ENCODE measurements at regions not wholly inside any gene's neighbourhood (a gene's known extent, or its start where the extent isn't known, plus 50 kb on each side); places are given as distances from the start of the nearest gene placed in this dataset.

DNA sequence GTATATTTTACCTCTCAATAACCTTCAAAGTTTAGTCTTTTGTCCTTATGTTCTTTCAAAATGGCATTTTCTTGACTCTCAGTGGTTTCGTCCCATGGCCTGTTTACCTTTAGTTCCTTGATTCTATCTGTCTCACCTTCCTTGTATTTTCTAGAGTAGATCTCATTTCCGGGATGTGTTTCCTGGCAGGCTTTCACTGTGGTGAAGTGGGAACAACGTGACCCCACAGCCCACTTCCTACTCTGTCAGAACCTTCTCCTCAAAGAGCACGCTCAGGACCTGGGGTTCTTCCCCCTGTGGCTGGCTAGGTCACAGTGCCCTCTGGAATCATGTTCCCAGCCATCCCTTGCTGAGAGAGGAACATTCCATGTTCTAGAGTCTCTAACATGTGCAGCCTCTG lies 129.9 kb upstream of the ZNF32 start:
- no peaks in the 10 kb centered on the region for H3K36me3 Mint-ChIP-seq (ENCODE audit: low read depth)
- H3K4me3 Mint-ChIP-seq, result no peak overlapping the region
- H3K9me3 Mint-ChIP-seq, result no peaks in the 10 kb centered on the region
- ATAC-seq (replicated peaks), result no peak
- H3K27ac Mint-ChIP-seq, result no peak overlapping the region
- peaks cover 11% of the 10 kb centered on the region for H3K4me1 Mint-ChIP-seq
- peaks cover 6% of the 10 kb centered on the region for H3K27me3 Mint-ChIP-seq

DNA sequence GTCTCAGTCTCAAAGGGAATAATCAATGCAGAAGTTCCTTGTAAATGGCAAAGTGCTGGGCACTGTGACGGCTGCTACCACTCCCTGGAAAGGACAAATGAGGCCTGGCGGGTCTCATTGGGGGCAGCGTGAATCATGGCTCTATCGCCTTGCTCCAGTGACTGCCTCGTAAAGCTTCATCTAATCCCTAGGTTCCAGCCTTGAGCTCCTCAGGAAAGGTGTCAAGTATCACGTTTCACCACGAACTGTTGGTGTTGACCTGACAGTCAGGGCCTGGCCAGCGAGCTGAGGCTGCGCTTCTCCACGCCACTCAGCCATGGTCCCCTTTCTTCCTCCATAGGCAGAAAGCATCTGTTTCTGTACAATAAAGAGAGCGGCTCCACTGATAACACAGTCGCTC lies 126.7 kb upstream of the ZNF32 start:
- H3K36me3 Mint-ChIP-seq (ENCODE audit: low read depth), result no peaks in the 10 kb centered on the region
- peaks cover 9% of the 10 kb centered on the region for H3K27me3 Mint-ChIP-seq
- H3K4me1 Mint-ChIP-seq, result no peaks in the 10 kb centered on the region
- H3K9me3 Mint-ChIP-seq, result no peaks in the 10 kb centered on the region
- no peak overlapping the region for H3K27ac Mint-ChIP-seq
- H3K4me3 Mint-ChIP-seq, result no peak overlapping the region
- no peak for ATAC-seq (replicated peaks)

DNA sequence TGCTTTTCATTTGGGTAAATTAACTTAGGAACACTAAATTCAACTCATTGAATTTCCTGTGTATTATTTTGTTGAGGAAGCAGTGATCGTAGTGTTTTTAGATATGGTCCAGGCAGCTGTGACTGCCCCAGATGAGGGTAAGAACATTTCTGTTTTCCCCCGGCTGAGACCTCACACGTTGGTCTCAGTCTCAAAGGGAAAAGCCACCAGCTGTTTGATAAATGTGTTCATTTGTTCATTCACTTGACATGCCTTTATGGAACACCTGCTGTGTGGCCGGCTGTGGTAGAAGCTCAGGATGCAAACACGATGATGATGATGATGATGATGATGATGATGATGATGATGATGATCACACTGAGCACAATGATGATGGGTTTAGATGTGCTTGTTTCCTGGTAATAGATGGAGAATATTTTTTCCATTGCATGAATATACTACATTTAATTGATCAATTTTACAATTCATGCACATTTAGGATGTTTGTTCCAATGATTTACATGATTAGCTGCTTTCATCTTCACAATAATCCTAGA lies 125.6 kb upstream of the ZNF32 start:
- no peaks in the 10 kb centered on the region for H3K9me3 Mint-ChIP-seq
- no peak overlapping the region for H3K27ac Mint-ChIP-seq
- H3K36me3 Mint-ChIP-seq (ENCODE audit: low read depth), result no peaks in the 10 kb centered on the region
- H3K4me1 Mint-ChIP-seq, result no peaks in the 10 kb centered on the region
- H3K27me3 Mint-ChIP-seq, result peaks cover 9% of the 10 kb centered on the region
- no peak overlapping the region for H3K4me3 Mint-ChIP-seq
- no peak for ATAC-seq (replicated peaks)

DNA sequence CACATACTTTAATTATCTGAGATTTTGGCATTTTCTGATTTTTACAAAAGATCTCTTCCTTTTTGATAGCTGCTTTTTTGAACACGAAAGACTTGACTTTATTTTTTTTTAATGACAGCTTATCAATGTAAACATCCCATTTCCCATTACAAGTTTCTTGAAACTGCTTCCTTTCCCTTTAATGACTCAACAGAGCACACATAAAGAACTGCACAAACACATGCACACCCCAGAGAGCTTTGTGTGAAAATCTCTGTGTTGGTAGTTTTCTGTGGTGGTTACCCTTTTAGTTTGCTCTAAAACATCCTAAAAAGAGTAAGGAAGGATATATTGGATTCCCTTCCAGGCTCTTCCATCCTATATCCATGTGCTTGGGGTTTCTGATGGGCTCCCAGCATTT lies 125.1 kb upstream of the ZNF32 start:
- peaks cover 1% of the 10 kb centered on the region for H3K9me3 Mint-ChIP-seq
- no peaks in the 10 kb centered on the region for H3K4me1 Mint-ChIP-seq
- no peak overlapping the region for H3K27ac Mint-ChIP-seq
- H3K27me3 Mint-ChIP-seq, result peaks cover 9% of the 10 kb centered on the region
- H3K36me3 Mint-ChIP-seq (ENCODE audit: low read depth), result no peaks in the 10 kb centered on the region
- H3K4me3 Mint-ChIP-seq, result no peak overlapping the region
- ATAC-seq (replicated peaks), result no peak

DNA sequence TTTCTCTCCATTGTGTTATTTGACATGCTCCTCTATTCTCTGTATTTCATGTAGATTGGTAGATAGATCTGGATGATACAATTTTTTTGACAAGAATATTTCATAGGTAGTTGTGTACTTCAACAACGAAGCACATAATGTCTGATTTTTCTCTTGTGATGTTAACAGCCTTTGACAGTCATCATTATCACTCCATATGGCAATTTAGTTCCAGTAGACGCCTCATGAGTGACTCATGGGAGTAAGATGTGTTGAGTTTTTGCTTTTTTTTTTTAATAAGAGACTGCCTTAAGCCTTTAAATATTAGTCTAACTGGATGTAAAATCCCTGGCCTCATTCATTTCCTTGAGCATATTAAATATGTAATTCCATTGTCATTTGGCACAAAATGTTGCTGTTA lies 123.5 kb upstream of the ZNF32 start:
- Mint-ChIP-seq H3K4me3 (no peak overlapping the region), H3K27me3 (peaks cover 9% of the 10 kb centered on the region), H3K9me3 (peaks cover 10% of the 10 kb centered on the region), H3K36me3 (ENCODE audit: low read depth) (no peaks in the 10 kb centered on the region), H3K4me1 (no peaks in the 10 kb centered on the region), H3K27ac (no peak overlapping the region)
- no peak for ATAC-seq (replicated peaks)

DNA sequence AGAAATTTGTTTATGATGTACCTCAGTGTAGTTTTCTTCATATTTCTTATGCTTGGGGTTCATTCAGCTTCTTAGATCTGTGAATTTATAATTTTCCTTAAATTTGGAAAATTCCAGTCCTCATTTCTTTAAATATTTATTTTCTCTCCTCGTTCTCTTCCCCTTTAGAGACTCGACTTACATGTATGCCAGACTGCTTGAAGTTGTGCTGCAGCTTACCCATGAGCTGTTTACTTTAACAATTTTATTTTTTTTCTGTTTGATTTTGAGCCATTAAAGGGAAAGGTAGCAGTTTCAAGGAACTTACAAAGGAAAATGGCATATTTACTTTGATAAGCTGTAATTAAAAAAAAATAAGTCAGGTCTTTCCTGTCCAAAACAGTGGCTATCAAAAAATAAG lies 123.0 kb upstream of the ZNF32 start:
- H3K36me3 Mint-ChIP-seq (ENCODE audit: low read depth), result no peaks in the 10 kb centered on the region
- no peak for ATAC-seq (replicated peaks)
- H3K27me3 Mint-ChIP-seq, result peaks cover 9% of the 10 kb centered on the region
- H3K4me1 Mint-ChIP-seq, result no peaks in the 10 kb centered on the region
- H3K9me3 Mint-ChIP-seq, result peaks cover 13% of the 10 kb centered on the region
- H3K27ac Mint-ChIP-seq, result no peak overlapping the region
- no peak overlapping the region for H3K4me3 Mint-ChIP-seq

DNA sequence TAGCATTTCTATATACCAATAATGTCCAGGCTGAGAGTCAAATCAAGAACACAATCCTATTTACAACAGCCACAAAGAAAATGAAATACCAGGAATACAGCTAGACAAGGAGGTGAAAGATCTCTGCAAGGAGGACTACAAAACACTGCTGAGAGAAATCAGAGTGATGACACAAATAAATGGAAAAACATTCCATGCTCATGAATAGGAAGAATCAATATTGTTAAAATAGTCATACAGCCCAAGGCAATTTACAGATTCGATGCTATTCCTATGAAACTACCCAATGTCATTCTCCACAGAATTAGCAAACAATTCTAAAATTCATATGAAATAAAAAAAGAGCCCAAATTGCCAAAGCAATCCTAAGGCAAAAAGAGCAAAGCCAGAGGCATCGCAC lies 116.8 kb upstream of the ZNF32 start:
- H3K27me3 Mint-ChIP-seq, result no peaks in the 10 kb centered on the region
- no peak overlapping the region for H3K4me3 Mint-ChIP-seq
- no peaks in the 10 kb centered on the region for H3K4me1 Mint-ChIP-seq
- no peaks in the 10 kb centered on the region for H3K36me3 Mint-ChIP-seq (ENCODE audit: low read depth)
- ATAC-seq (replicated peaks), result no peak
- H3K9me3 Mint-ChIP-seq, result peaks cover 13% of the 10 kb centered on the region
- no peak overlapping the region for H3K27ac Mint-ChIP-seq

DNA sequence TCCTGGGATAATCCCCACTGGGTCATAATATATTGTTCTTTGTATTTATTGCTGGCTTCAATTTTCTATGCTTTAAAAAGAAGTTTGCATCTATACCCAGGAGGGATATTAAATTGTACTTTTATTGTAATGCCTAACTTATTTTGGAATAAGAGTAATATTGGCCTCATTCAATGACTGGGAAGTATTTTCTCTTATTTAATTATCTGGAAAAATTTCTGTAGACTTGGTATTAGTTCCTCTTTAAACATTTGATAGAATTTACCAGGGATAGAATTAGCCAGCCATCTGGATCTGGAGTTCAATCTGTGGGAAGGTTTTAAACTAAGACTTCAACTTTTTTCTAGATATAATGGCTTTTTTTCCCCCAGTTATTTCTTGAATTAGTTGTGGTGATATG lies 115.2 kb upstream of the ZNF32 start:
- Mint-ChIP-seq H3K9me3 (peaks cover 13% of the 10 kb centered on the region), H3K27me3 (no peaks in the 10 kb centered on the region), H3K4me1 (no peaks in the 10 kb centered on the region), H3K36me3 (ENCODE audit: low read depth) (no peaks in the 10 kb centered on the region), H3K27ac (no peak overlapping the region), H3K4me3 (no peak overlapping the region)
- ATAC-seq (replicated peaks), result no peak

DNA sequence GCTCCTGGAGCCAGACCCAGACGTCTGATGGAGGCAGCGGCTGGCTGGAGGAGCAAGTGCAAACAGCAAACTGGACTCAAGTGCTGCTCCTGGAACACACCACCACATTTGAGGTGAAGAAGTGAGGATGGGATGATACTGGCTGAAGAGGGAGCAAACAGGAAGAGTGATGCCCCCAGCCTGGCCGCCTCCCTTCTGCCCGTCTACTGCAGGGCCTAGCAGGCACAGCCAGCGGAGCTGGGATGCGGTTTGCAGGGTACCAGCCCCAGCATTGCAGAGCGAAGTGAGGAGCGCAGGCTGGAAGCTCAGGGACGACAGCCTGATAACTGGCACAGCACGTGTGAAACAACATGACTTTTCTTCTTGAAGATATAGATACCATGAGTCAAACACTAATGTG lies 111.8 kb upstream of the ZNF32 start:
- H3K36me3 Mint-ChIP-seq (ENCODE audit: low read depth), result no peaks in the 10 kb centered on the region
- ATAC-seq (replicated peaks), result no peak

DNA sequence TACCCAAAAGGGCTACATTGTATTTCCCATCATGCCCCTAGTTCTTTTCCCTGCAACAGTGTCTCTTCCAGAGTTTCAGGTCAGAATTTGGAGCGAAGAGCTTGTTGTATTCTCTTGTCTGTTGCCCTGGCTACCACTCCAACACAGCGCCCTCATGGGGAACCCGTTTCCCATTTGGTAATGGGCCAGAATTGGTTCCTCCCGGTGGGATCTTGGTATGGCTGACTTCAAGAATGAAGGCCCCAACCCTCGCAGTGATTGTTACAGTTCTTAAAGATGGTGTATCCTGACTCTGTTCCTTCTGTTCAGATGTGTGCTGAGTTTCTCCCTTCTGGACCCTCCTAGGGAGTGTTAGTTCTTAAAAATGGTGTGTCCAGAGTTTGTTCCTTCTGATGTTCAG lies 110.5 kb upstream of the ZNF32 start:
- ATAC-seq (replicated peaks), result no peak
- Mint-ChIP-seq H3K27me3 (no peaks in the 10 kb centered on the region), H3K4me1 (no peaks in the 10 kb centered on the region), H3K4me3 (no peak overlapping the region), H3K27ac (no peak overlapping the region), H3K9me3 (no peaks in the 10 kb centered on the region), H3K36me3 (ENCODE audit: low read depth) (no peaks in the 10 kb centered on the region)

More for the DNA sequence above, 111.8 kb upstream of the ZNF32 start:
- Mint-ChIP-seq H3K27ac (no peak overlapping the region), H3K9me3 (no peaks in the 10 kb centered on the region), H3K4me1 (no peaks in the 10 kb centered on the region), H3K27me3 (no peaks in the 10 kb centered on the region), H3K4me3 (no peak overlapping the region)

DNA sequence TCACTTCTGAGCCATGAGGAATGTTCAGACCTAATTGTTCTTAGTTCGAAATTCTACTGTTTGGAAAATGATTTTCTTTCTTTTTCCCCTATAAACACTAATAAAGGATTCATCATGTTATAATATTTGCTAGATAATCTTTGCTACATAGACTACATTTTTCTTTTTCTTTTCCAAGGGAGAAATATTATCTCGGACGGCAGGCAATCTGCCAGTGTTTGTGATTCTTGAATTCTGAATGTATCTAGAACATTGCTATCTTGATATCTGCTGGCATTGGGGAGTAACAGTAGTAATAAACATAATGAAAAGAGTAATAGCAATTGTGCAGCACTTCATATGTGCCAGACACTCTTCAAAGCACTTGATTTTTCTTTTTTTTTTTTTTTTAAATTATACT lies 107.7 kb upstream of the ZNF32 start:
- Mint-ChIP-seq H3K4me3 (no peak overlapping the region), H3K27ac (no peak overlapping the region), H3K36me3 (ENCODE audit: low read depth) (no peaks in the 10 kb centered on the region), H3K4me1 (no peaks in the 10 kb centered on the region), H3K9me3 (no peaks in the 10 kb centered on the region), H3K27me3 (no peaks in the 10 kb centered on the region)
- ATAC-seq (replicated peaks), result no peak

DNA sequence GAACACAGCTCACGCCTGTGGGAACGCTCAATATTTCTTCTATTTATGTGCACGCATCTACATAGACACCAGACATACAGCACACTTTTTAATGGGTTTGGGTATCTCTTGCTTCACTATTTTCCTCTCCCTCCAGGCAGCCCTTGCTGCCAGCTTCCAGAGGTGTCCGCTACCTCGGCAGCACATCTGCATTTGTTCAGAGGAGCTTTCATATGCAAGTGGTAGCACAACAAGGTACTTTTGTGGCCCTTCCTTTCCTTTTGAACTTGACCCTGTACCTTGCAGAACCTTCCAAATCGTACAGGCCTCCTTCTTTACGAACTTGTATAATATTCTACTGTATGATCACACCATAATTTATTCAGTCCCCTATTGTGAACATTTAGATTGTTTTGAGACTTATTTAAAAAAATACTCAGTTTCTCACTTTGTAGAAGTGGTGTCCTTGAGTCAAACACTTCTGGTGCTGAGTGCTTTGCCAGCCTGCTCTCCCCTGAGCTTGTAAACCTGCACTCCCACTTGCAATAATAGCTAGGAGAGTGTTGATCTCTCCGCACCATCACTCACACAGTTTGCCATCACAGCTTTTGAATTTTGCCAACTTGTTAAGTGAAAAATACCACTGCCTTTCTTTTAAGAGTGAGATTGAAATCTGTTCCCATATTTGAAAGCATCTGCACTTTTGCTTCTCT lies 106.0 kb upstream of the ZNF32 start:
- Mint-ChIP-seq H3K4me3 (no peak overlapping the region), H3K4me1 (no peaks in the 10 kb centered on the region), H3K27me3 (no peaks in the 10 kb centered on the region), H3K36me3 (ENCODE audit: low read depth) (no peaks in the 10 kb centered on the region), H3K27ac (no peak overlapping the region), H3K9me3 (no peaks in the 10 kb centered on the region)
- no peak for ATAC-seq (replicated peaks)

DNA sequence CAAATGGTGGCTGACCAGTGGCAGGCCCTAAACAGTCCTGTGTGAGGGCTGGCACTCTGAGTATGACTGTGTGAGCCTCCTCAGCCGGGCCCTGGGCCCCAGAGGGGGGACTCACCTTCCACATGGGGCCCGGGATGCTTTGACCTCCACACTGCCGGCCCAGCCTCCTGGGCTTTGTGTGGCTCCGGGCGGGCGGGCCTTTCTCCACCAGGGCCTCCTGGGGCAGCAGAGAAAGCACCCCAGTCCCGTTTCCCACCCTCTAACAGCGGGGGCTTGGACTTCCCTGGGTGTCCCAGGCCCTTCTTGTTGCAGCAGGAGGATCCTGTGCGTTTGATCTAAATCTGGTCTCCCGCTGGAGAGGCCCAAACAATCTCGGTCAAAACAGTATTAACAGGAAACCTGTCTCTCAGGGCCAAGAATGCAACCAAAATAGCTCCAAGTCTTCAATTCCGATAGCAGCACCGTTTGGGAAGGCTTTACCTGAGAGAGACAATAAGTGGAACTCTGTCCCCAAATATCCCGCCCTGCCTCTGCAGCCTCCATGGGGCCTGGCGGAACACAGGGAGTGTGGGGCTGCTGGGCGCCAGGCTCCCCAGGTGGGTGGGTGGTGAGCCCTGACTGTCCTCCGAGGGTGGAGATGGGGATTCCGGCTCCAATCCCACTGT lies 104.8 kb upstream of the ZNF32 start:
- no peak for ATAC-seq (replicated peaks)
- no peak overlapping the region for H3K27ac Mint-ChIP-seq
- H3K27me3 Mint-ChIP-seq, result peaks cover 3% of the 10 kb centered on the region
- H3K4me3 Mint-ChIP-seq, result no peak overlapping the region
- H3K36me3 Mint-ChIP-seq (ENCODE audit: low read depth), result no peaks in the 10 kb centered on the region
- no peaks in the 10 kb centered on the region for H3K9me3 Mint-ChIP-seq
- H3K4me1 Mint-ChIP-seq, result no peaks in the 10 kb centered on the region

DNA sequence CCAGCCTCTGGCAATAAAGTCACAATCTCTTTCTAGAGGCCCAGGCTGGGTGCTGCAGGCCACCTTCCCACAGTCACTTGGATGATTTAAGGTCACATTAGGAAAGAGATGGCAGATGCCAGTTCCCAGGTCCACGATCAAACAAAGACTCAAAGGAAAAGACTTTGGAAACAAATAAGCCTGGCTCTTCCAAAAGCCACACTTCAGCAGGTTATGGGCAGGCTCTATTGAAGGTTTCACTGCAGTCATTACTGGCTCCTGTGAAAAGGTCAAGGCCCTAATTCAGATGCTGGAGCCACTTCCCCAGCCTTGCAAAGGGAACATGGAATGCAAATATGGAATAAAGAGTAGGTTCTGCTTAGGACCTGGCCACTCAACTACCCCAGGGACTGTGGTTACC lies 104.0 kb upstream of the ZNF32 start:
- H3K27me3 Mint-ChIP-seq, result peaks cover 3% of the 10 kb centered on the region
- no peak overlapping the region for H3K4me3 Mint-ChIP-seq
- no peaks in the 10 kb centered on the region for H3K36me3 Mint-ChIP-seq (ENCODE audit: low read depth)
- no peaks in the 10 kb centered on the region for H3K4me1 Mint-ChIP-seq
- H3K27ac Mint-ChIP-seq, result no peak overlapping the region
- H3K9me3 Mint-ChIP-seq, result no peaks in the 10 kb centered on the region
- no peak for ATAC-seq (replicated peaks)

DNA sequence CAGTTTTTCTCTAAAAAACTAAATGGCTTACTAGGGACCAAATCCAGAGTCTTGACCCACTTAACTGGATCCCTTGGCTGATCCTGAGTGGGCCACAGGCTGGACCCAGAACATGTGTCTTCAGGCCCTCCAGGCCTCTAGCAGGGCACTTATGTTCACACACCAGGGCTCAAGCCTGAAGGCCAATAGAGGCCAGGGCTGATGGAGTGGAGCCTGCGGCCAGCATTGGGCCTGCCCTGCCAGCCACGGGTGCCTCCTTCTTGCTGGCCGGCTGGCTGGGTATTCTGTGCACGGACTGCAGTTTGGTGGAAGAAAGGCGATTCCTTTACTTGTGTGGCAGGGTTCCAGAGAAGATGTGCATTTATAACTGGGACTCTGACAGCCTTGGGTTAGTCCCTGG lies 103.0 kb upstream of the ZNF32 start:
- Mint-ChIP-seq H3K27me3 (peaks cover 3% of the 10 kb centered on the region), H3K27ac (no peak overlapping the region), H3K36me3 (ENCODE audit: low read depth) (no peaks in the 10 kb centered on the region), H3K4me3 (no peak overlapping the region), H3K4me1 (no peaks in the 10 kb centered on the region), H3K9me3 (no peaks in the 10 kb centered on the region)
- no peak for ATAC-seq (replicated peaks)

Measured in activated T-helper 17 cell treated with anti-CD3 and anti-CD28 coated beads, Interleukin-2, amount 50 U/mL, for 72 hours (primary cell).